Sigmoid colon (tissue), 6 donors: ENCODE measurements at regions not wholly inside any gene's neighbourhood (a gene's known extent, or its start where the extent isn't known, plus 50 kb on each side); places are given as distances from the start of the nearest gene placed in this dataset.

ENCODE experiments used
- DNase-seq: peaks from one replicate; pipeline ENCODE4 v3.0.0-alpha.2; 2019
- H3K27ac ChIP-seq, 4 donors: fragments of 200-600 bp; sonication (generic); one replicate each; pipeline ENCODE4 v1.5.1; 2016 to 2019; ENCODE audit warnings: mild to moderate bottlenecking in 1 of 4
- H3K27me3 ChIP-seq, 3 donors: fragments of 200-600 bp; sonication (generic); one replicate each; pipeline ENCODE4 v1.5.1; 2019; ENCODE audit warnings: mild to moderate bottlenecking in 1 of 3
- H3K36me3 ChIP-seq, 4 donors: fragments of 200-600 bp; sonication (generic); one replicate each; pipeline ENCODE4 v1.5.1; 2016 to 2019
- H3K4me1 ChIP-seq, 4 donors: fragments of 200-600 bp; sonication (generic); one replicate each; pipeline ENCODE4 v1.5.1; 2017 to 2019
- H3K4me3 ChIP-seq, 4 donors: fragments of 200-600 bp; sonication (generic); one replicate each; pipeline ENCODE4 v1.5.1; 2017 to 2019; ENCODE audit warnings: mild to moderate bottlenecking in 2 of 4, moderate library complexity in 1 of 4
- H3K9me3 ChIP-seq, 4 donors: fragments of 200-600 bp in 3 of 4; sonication (generic) in 3 of 4; one replicate each; pipeline versions ENCODE4 v1.5.1 to v1.6.1; 2013 to 2019
- CTCF ChIP-seq, 4 experiments: fragments of 450-650 bp in 3 of 4; fragments of 200-600 bp in 1 of 4; IDR thresholded peaks; one replicate each; pipeline ENCODE4 v1.5.1; 2016 to 2019; ENCODE audit warnings: antibody characterized with exemption in 4 of 4, mild to moderate bottlenecking in 3 of 4, moderate library complexity in 2 of 4
- EP300 ChIP-seq, 4 donors: sonication (generic); formaldehyde crosslinking; IDR thresholded peaks; one replicate each; pipeline ENCODE4 v1.6.1; 2017; ENCODE audit warnings: antibody characterized with exemption in 4 of 4
- POLR2A ChIP-seq, 2 donors: fragments of 450-650 bp; IDR thresholded peaks; one replicate each; pipeline ENCODE4 v1.6.1; 2016; ENCODE audit warnings: antibody characterized with exemption in 2 of 2, mild to moderate bottlenecking in 2 of 2, moderate library complexity in 2 of 2
- POLR2AphosphoS5 ChIP-seq, 4 donors: sonication (generic); formaldehyde crosslinking; IDR thresholded peaks; one replicate each; pipeline ENCODE4 v1.6.1; 2017; ENCODE audit warnings: antibody characterized with exemption in 4 of 4
- WGBS, 2 donors: extraction: QIAGEN DNeasy Blood & Tissue Kit; methylation state at CpG; one replicate each; pipeline ENCODE4 v1.1.7; 2013; 5-methylcytosine and 5-hydroxymethylcytosine counted together
- intact Hi-C: fragments of 100-400 bp; cut with DNase I; formaldehyde crosslinking; loops from one replicate; pipeline ENCODE4 v1.15.1; 2023
- donor health status: healthy with polysubstance abuse.
- donor health status: healthy.

- WGBS, 2 donors, result 14 to 60% methylated on average over 10 of the region's 10 CpGs
- Histone ChIP-seq H3K4me3 (no peak overlapping the region), H3K36me3 (no peaks in the 10 kb centered on the region), H3K27ac (no peak overlapping the region), H3K27me3 (no peaks in the 10 kb centered on the region), H3K9me3 (no peaks in the 10 kb centered on the region), H3K4me1 (peaks cover 0 to 4% (median 0%) of the 10 kb centered on the region in 4 donors)
- intact Hi-C loops, result no loop called here
- no peak for DNase-seq
- TF ChIP-seq CTCF (IDR thresholded peaks at IDR 0.05) (no peak), EP300 (IDR thresholded peaks at IDR 0.05) (no peak), POLR2A (IDR thresholded peaks at IDR 0.05) (no peak), POLR2AphosphoS5 (IDR thresholded peaks at IDR 0.05) (no peak)
These were observed 492.2 kb downstream of the KCNJ2 start for GRCh38 chr17:70661342-70662222.

- Histone ChIP-seq H3K4me1 (no peaks in the 10 kb centered on the region), H3K9me3 (no peaks in the 10 kb centered on the region), H3K4me3 (no peak overlapping the region), H3K27ac (no peak overlapping the region), H3K36me3 (no peaks in the 10 kb centered on the region), H3K27me3 (no peaks in the 10 kb centered on the region)
- no peak for DNase-seq
- 37 to 73% methylated on average over 10 of the region's 10 CpGs for WGBS, 2 donors
- no peak for TF ChIP-seq CTCF (IDR thresholded peaks at IDR 0.05)
- TF ChIP-seq EP300 (IDR thresholded peaks at IDR 0.05), result no peak
- TF ChIP-seq POLR2A (IDR thresholded peaks at IDR 0.05), result no peak
- no peak for TF ChIP-seq POLR2AphosphoS5 (IDR thresholded peaks at IDR 0.05)
- intact Hi-C loops, result no loop called here
These were observed 499.1 kb downstream of the KCNJ2 start for GRCh38 chr17:70668276-70668937.

- H3K4me1 ChIP-seq, result no peaks in the 10 kb centered on the region
- WGBS, 2 donors, result 93 to 94% methylated on average over 13 of the region's 13 CpGs
- H3K27ac ChIP-seq, result no peak overlapping the region
- no peaks in the 10 kb centered on the region for H3K27me3 ChIP-seq
- no peaks in the 10 kb centered on the region for H3K9me3 ChIP-seq
- no peak for DNase-seq
- TF ChIP-seq CTCF (IDR thresholded peaks at IDR 0.05) (no peak), POLR2A (IDR thresholded peaks at IDR 0.05) (no peak), POLR2AphosphoS5 (IDR thresholded peaks at IDR 0.05) (no peak), EP300 (IDR thresholded peaks at IDR 0.05) (no peak)
- intact Hi-C loops, result no loop called here
- no peak overlapping the region for H3K4me3 ChIP-seq
- H3K36me3 ChIP-seq, result no peaks in the 10 kb centered on the region
These were observed 499.8 kb downstream of the KCNJ2 start for GRCh38 chr17:70668938-70669778.

- H3K9me3 ChIP-seq, result no peaks in the 10 kb centered on the region
- H3K4me3 ChIP-seq, result no peak overlapping the region
- TF ChIP-seq POLR2AphosphoS5 (IDR thresholded peaks at IDR 0.05), result no peak
- no peak for TF ChIP-seq EP300 (IDR thresholded peaks at IDR 0.05)
- no peak for TF ChIP-seq POLR2A (IDR thresholded peaks at IDR 0.05)
- TF ChIP-seq CTCF (IDR thresholded peaks at IDR 0.05), result no peak
- 86 to 94% methylated on average over 2 of the region's 2 CpGs for WGBS, 2 donors
- intact Hi-C loops, result no loop called here
- H3K27me3 ChIP-seq, result no peaks in the 10 kb centered on the region
- H3K27ac ChIP-seq, result no peak overlapping the region
- no peak for DNase-seq
- no peaks in the 10 kb centered on the region for H3K36me3 ChIP-seq
- H3K4me1 ChIP-seq, result no peaks in the 10 kb centered on the region
These were observed 504.7 kb downstream of the KCNJ2 start for GRCh38 chr17:70674061-70674460.
